ENCODE measurements at regions not wholly inside any gene's neighbourhood (a gene's known extent, or its start where the extent isn't known, plus 50 kb on each side); places are given as distances from the start of the nearest gene placed in this dataset.

- no peak overlapping the region for H3K4me3 ChIP-seq (ENCODE audit: low read depth in 2 of 2, low read length in 1 of 2)
- CTCF ChIA-PET = interaction anchor here (0.6 to 1.1 kb wide), 3 partner anchors 23 to 240 kb away, joined by 3 to 4 read pairs (median 3); no protein-coding TSS in a partner anchor
- no peaks in the 10 kb centered on the region for H4K20me1 ChIP-seq (ENCODE audit: insufficient read depth)
- 17% methylated on average over 2 of the region's 2 CpGs for WGBS (ENCODE audit: low lambda C conversion rate)
- H2AFZ ChIP-seq (ENCODE audit: low read depth) = no peak overlapping the region
- H3K27me3 ChIP-seq (ENCODE audit: insufficient read depth) = no peaks in the 10 kb centered on the region
- peaks cover 0 to 12% of the 10 kb centered on the region in 2 experiments; a peak in 1 of 4 replicates for H3K4me1 ChIP-seq (ENCODE audit: control insufficient read depth in 1 of 2, insufficient read depth in 2 of 2, low read depth in 1 of 2, low read length in 1 of 2)
- H3K9me2 ChIP-seq = no peaks in the 10 kb centered on the region
- no peak for TF ChIP-seq SMC3 (IDR thresholded peaks at IDR 0.05; ENCODE audit: low read depth, low read length)
- no peak for TF ChIP-seq MEF2A (IDR thresholded peaks at IDR 0.05; ENCODE audit: borderline replicate concordance, low read depth)
- TF ChIP-seq FOSL2 (IDR thresholded peaks at IDR 0.05; ENCODE audit: borderline replicate concordance, low read depth) = no peak
- no peak for TF ChIP-seq FOXJ3 (CRISPR knock-in tag; IDR thresholded peaks at IDR 0.05)
- TF ChIP-seq IRF3 (IDR thresholded peaks at IDR 0.05; ENCODE audit: low read depth, low read length) = no peak
- no peak for TF ChIP-seq SIN3A (IDR thresholded peaks at IDR 0.05; ENCODE audit: borderline replicate concordance, low read depth, low read length)
- TF ChIP-seq ZBTB33 (IDR thresholded peaks at IDR 0.05; ENCODE audit: borderline replicate concordance, low read depth) = no peak
- no peak for TF ChIP-seq REST (IDR thresholded peaks at IDR 0.05; ENCODE audit: low read depth, low read length)
- no peak for TF ChIP-seq USF2 (IDR thresholded peaks at IDR 0.05; ENCODE audit: borderline replicate concordance, low read depth, low read length)
- no peak for TF ChIP-seq RAD21 (IDR thresholded peaks at IDR 0.05; ENCODE audit: low read length)
- TF ChIP-seq POLR2AphosphoS5 (IDR thresholded peaks at IDR 0.05; ENCODE audit: low read depth, low read length) = no peak
- TF ChIP-seq MXI1 (IDR thresholded peaks at IDR 0.05; ENCODE audit: low read depth, low read length) = no peak
- no peak for TF ChIP-seq RCOR1 (IDR thresholded peaks at IDR 0.05; ENCODE audit: low read length)
- no peak for TF ChIP-seq TAF1 (IDR thresholded peaks at IDR 0.05; ENCODE audit: borderline replicate concordance, low read depth, low read length)
- TF ChIP-seq YY1 (IDR thresholded peaks at IDR 0.05; ENCODE audit: low read depth) = no peak
- no peak for TF ChIP-seq FOXM1 (IDR thresholded peaks at IDR 0.05; ENCODE audit: low read depth)
- TF ChIP-seq RFX5 (IDR thresholded peaks at IDR 0.05; ENCODE audit: low read length) = no peak
- no peaks in the 10 kb centered on the region for H3K9me3 ChIP-seq
- no peak overlapping the region for H3K9ac ChIP-seq
- no peaks in the 10 kb centered on the region for H3K36me3 ChIP-seq (replicated peaks in 1 of 2; ENCODE audit: control insufficient read depth in 1 of 2, insufficient read depth in 2 of 2, low read length in 1 of 2)
- DNase-seq = no peak
- H3F3A ChIP-seq (replicated peaks; ENCODE audit: insufficient read depth) = no peaks in the 10 kb centered on the region
- no peak overlapping the region for H3K27ac ChIP-seq (ENCODE audit: low read depth in 2 of 2, low read length in 1 of 2)
- no peaks in the 10 kb centered on the region for H3K79me2 ChIP-seq (ENCODE audit: insufficient read depth)
- no peak overlapping the region for H3K4me2 ChIP-seq
- POLR2A ChIA-PET = no interaction called here
Measured at GRCh38 chr11:116055064-116055463, 550.8 kb upstream of the CADM1 start.

Data from SK-N-SH (cell line).